ENCODE measurements at regions not wholly inside any gene's neighbourhood (a gene's known extent, or its start where the extent isn't known, plus 50 kb on each side); places are given as distances from the start of the nearest gene placed in this dataset.

GRCh38 chr22:48335442-48336139, 1492.1 kb downstream of the BRD1 start:
- no peak for TF ChIP-seq CTCF (IDR thresholded peaks at IDR 0.05)
- TF ChIP-seq POLR2A (IDR thresholded peaks at IDR 0.05) = no peak

All from heart left ventricle (tissue), 13 donors.